ENCODE measurements at regions not wholly inside any gene's neighbourhood (a gene's known extent, or its start where the extent isn't known, plus 50 kb on each side); places are given as distances from the start of the nearest gene placed in this dataset.

DNA sequence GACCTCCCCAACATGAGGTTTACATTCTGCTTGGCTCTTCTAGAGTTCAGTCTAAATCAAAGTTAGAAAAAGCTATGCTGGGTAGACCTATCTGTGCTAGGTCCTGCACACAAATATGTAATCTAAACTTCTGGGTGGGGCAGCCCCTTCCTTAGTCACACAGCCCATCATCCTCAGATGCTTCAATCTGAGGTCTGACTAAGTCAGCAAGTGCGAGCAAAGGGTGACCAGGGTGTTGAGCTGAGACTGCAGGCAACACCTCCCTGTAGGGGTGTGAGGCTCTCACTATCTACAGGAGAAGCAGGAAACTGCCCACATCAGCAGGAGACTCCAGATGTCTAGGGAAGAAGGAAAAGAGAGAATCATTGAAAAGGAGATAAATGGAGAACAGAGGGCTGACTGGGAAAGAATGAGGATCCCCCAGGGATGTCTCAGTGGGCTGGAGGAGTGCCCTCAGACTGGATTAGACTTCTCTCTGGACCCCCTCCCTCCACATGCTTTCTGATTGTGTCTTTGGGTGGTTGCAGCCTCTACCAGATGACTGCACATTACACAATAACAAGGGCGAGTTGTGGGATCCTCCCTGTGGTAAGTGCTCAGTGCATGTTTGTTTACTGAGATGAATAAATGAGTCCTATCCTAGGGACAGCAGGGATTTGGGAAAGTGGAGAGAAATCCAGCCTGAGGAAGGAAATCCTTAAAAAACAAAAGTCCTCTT is 266.2 kb upstream of the PLET1 start:
- intact Hi-C loops (cut with micrococcal nuclease; ENCODE audit: unreplicated experiment) (no loop called here), in situ Hi-C loops (cut with HindIII; ENCODE audit: low pct_unique_long_range_greater_than_20kb, low sequenced_read_pairs) (no loop called here)
- H3K4me3 ChIP-seq (ENCODE audit: low read depth in 2 of 2, low read length in 2 of 2) = no peak overlapping the region
- POLR2A ChIA-PET = no interaction called here
- no peak overlapping the region for H3K27ac ChIP-seq (ENCODE audit: low read length)
- ATAC-seq (no peak), DNase-seq (ENCODE audit: low read depth, low spot score) (no peak)
- BruUV-seq (replicated peaks) = no TSS peak
- no peaks in the 10 kb centered on the region for H3K4me1 ChIP-seq (ENCODE audit: control insufficient read depth, insufficient read depth, low read length)
- CTCF ChIA-PET = no interaction called here
- H3K36me3 ChIP-seq (ENCODE audit: control insufficient read depth, insufficient read depth, low read length) = no peaks in the 10 kb centered on the region
- TF ChIP-seq TCF7L2 (IDR thresholded peaks at IDR 0.05; ENCODE audit: low read depth, low read length) = no peak
- TF ChIP-seq, protein P1, sequence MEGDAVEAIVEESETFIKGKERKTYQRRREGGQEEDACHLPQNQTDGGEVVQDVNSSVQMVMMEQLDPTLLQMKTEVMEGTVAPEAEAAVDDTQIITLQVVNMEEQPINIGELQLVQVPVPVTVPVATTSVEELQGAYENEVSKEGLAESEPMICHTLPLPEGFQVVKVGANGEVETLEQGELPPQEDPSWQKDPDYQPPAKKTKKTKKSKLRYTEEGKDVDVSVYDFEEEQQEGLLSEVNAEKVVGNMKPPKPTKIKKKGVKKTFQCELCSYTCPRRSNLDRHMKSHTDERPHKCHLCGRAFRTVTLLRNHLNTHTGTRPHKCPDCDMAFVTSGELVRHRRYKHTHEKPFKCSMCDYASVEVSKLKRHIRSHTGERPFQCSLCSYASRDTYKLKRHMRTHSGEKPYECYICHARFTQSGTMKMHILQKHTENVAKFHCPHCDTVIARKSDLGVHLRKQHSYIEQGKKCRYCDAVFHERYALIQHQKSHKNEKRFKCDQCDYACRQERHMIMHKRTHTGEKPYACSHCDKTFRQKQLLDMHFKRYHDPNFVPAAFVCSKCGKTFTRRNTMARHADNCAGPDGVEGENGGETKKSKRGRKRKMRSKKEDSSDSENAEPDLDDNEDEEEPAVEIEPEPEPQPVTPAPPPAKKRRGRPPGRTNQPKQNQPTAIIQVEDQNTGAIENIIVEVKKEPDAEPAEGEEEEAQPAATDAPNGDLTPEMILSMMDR (IDR thresholded peaks at IDR 0.05) = no peak
- TF ChIP-seq, protein P2, sequence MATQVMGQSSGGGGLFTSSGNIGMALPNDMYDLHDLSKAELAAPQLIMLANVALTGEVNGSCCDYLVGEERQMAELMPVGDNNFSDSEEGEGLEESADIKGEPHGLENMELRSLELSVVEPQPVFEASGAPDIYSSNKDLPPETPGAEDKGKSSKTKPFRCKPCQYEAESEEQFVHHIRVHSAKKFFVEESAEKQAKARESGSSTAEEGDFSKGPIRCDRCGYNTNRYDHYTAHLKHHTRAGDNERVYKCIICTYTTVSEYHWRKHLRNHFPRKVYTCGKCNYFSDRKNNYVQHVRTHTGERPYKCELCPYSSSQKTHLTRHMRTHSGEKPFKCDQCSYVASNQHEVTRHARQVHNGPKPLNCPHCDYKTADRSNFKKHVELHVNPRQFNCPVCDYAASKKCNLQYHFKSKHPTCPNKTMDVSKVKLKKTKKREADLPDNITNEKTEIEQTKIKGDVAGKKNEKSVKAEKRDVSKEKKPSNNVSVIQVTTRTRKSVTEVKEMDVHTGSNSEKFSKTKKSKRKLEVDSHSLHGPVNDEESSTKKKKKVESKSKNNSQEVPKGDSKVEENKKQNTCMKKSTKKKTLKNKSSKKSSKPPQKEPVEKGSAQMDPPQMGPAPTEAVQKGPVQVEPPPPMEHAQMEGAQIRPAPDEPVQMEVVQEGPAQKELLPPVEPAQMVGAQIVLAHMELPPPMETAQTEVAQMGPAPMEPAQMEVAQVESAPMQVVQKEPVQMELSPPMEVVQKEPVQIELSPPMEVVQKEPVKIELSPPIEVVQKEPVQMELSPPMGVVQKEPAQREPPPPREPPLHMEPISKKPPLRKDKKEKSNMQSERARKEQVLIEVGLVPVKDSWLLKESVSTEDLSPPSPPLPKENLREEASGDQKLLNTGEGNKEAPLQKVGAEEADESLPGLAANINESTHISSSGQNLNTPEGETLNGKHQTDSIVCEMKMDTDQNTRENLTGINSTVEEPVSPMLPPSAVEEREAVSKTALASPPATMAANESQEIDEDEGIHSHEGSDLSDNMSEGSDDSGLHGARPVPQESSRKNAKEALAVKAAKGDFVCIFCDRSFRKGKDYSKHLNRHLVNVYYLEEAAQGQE (IDR thresholded peaks at IDR 0.05; ENCODE audit: insufficient read depth in 1 of 2, low read depth in 2 of 2, low read length in 1 of 2) = no peak
- no peak for TF ChIP-seq SIN3A (IDR thresholded peaks at IDR 0.05; ENCODE audit: borderline replicate concordance, insufficient read depth, low read depth, low read length)
- no peak for TF ChIP-seq POLR2AphosphoS5 (IDR thresholded peaks at IDR 0.05; ENCODE audit: low read depth, low read length)
- H3K27me3 ChIP-seq (ENCODE audit: control insufficient read depth, insufficient read depth, low read length) = no peaks in the 10 kb centered on the region; the same call in 1 of the 2 replicates
- no peaks in the 10 kb centered on the region for H3K9me3 ChIP-seq (ENCODE audit: control insufficient read depth, insufficient read depth, low read depth, low read length)

DNA sequence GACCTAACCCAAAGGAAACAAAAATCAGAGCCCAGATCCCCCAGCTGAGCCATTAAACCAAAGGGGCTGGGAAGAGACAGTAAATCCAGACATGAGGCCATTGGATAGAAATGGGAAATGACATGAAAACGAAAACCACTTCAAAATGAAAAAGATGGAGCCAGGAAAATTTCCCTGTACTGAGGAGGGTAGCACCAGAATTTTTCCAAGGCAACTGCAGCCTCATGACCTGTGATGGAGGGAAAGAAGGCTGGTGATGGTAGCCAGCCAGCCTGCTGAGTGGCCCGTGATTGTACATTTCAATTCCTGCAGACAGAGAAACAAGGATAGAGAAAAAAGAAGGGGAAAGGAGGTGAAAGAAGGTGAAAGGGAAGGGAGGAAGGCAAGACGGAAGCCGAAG is 268.4 kb upstream of the PLET1 start:
- no TSS peak for BruUV-seq (replicated peaks)
- H3K9me3 ChIP-seq (ENCODE audit: control insufficient read depth, insufficient read depth, low read depth, low read length) = no peaks in the 10 kb centered on the region
- H3K4me3 ChIP-seq (ENCODE audit: low read depth in 2 of 2, low read length in 2 of 2) = no peak overlapping the region
- no peaks in the 10 kb centered on the region for H3K4me1 ChIP-seq (ENCODE audit: control insufficient read depth, insufficient read depth, low read length)
- H3K27me3 ChIP-seq (ENCODE audit: control insufficient read depth, insufficient read depth, low read length) = no peaks in the 10 kb centered on the region; the same call in 1 of the 2 replicates
- ChIA-PET CTCF (no interaction called here), POLR2A (no interaction called here)
- H3K27ac ChIP-seq (ENCODE audit: low read length) = no peak overlapping the region
- TF ChIP-seq, protein P2 (IDR thresholded peaks at IDR 0.05; ENCODE audit: insufficient read depth in 1 of 2, low read depth in 2 of 2, low read length in 1 of 2) = no peak
- TF ChIP-seq TCF7L2 (IDR thresholded peaks at IDR 0.05; ENCODE audit: low read depth, low read length) = no peak
- TF ChIP-seq POLR2AphosphoS5 (IDR thresholded peaks at IDR 0.05; ENCODE audit: low read depth, low read length) = no peak
- no peak for TF ChIP-seq SIN3A (IDR thresholded peaks at IDR 0.05; ENCODE audit: borderline replicate concordance, insufficient read depth, low read depth, low read length)
- ATAC-seq (no peak), DNase-seq (ENCODE audit: low read depth, low spot score) (no peak)
- H3K36me3 ChIP-seq (ENCODE audit: control insufficient read depth, insufficient read depth, low read length) = no peaks in the 10 kb centered on the region
- intact Hi-C loops (cut with micrococcal nuclease; ENCODE audit: unreplicated experiment) = no loop called here
- in situ Hi-C loops (cut with HindIII; ENCODE audit: low pct_unique_long_range_greater_than_20kb, low sequenced_read_pairs) = no loop called here
